RWPE2 (cell line): ENCODE measurements at regions not wholly inside any gene's neighbourhood (a gene's known extent, or its start where the extent isn't known, plus 50 kb on each side); places are given as distances from the start of the nearest gene placed in this dataset.

Experiments
- ATAC-seq: fragments of 200-7000 bp; cut with Tn5 transposase; 3 replicates; pipeline ENCODE4 v1.9.1; 2021; ENCODE audit warnings: low read depth
- DNase-seq: peaks from one replicate; pipeline ENCODE4 v3.0.0-alpha.2; 2020; ENCODE audit warnings: low spot score
- H3K27ac ChIP-seq: fragments of 450-650 bp; 2 replicates; pipeline ENCODE4 v1.5.1; 2017; ENCODE audit warnings: mild to moderate bottlenecking; ENCODE audit not compliant: poor library complexity, severe bottlenecking
- H3K27me3 ChIP-seq: fragments of 250-450 bp; sonication (Bioruptor Pico); 2 replicates; pipeline ENCODE4 v1.5.1; 2021; ENCODE audit warnings: mild to moderate bottlenecking, moderate library complexity; ENCODE audit not compliant: insufficient read depth, poor library complexity, severe bottlenecking
- H3K36me3 ChIP-seq: fragments of 250-450 bp; sonication (Bioruptor Pico); 2 replicates; pipeline ENCODE4 v1.5.1; 2020; ENCODE audit warnings: low read depth, mild to moderate bottlenecking, moderate library complexity
- H3K4me1 ChIP-seq: fragments of 250-450 bp; sonication (Bioruptor Pico); 2 replicates; pipeline ENCODE4 v1.5.1; 2021; ENCODE audit warnings: mild to moderate bottlenecking, moderate library complexity; ENCODE audit not compliant: insufficient read depth, poor library complexity, severe bottlenecking
- H3K4me3 ChIP-seq: fragments of 250-450 bp; sonication (Bioruptor Pico); 2 replicates; pipeline ENCODE4 v1.5.1; 2021; ENCODE audit warnings: mild to moderate bottlenecking, moderate library complexity; ENCODE audit not compliant: severe bottlenecking
- H3K9me3 ChIP-seq: fragments of 250-450 bp; sonication (Bioruptor Pico); 2 replicates; pipeline ENCODE4 v1.5.1; 2021; ENCODE audit warnings: mild to moderate bottlenecking, moderate library complexity; ENCODE audit not compliant: severe bottlenecking
- CTCF ChIP-seq: fragments of 450-650 bp; IDR thresholded peaks from one replicate; pipeline ENCODE4 v1.5.1; 2017; ENCODE audit warnings: mild to moderate bottlenecking, moderate library complexity; ENCODE audit not compliant: poor library complexity, severe bottlenecking

- Histone ChIP-seq H3K27me3 (no peaks in the 10 kb centered on the region), H3K36me3 (no peaks in the 10 kb centered on the region), H3K27ac (no peak overlapping the region), H3K4me3 (no peak overlapping the region), H3K4me1 (no peaks in the 10 kb centered on the region), H3K9me3 (no peaks in the 10 kb centered on the region)
- no peak for ATAC-seq
- no peak for TF ChIP-seq CTCF
- no peak for DNase-seq
Measured at GRCh38 chr6:169893624-169894023, 142.2 kb downstream of the ERMARD start.

- H3K36me3 ChIP-seq = no peaks in the 10 kb centered on the region
- peaks cover 7% of the 10 kb centered on the region for H3K4me1 ChIP-seq
- H3K27ac ChIP-seq = no peak overlapping the region
- H3K27me3 ChIP-seq = no peaks in the 10 kb centered on the region
- H3K9me3 ChIP-seq = no peaks in the 10 kb centered on the region
- no peak overlapping the region for H3K4me3 ChIP-seq
- DNase-seq (no peak), ATAC-seq (no peak)
- TF ChIP-seq CTCF = no peak
Measured at GRCh38 chr6:169891846-169892245, 140.4 kb downstream of the ERMARD start.

GRCh38 chr6:169891421-169891820 lies 140.0 kb downstream of the ERMARD start:
- H3K4me3 ChIP-seq = no peak overlapping the region
- H3K9me3 ChIP-seq = no peaks in the 10 kb centered on the region
- DNase-seq = no peak
- peaks cover 7% of the 10 kb centered on the region for H3K4me1 ChIP-seq
- no peak for TF ChIP-seq CTCF
- no peaks in the 10 kb centered on the region for H3K36me3 ChIP-seq
- no peak for ATAC-seq
- no peaks in the 10 kb centered on the region for H3K27me3 ChIP-seq
- no peak overlapping the region for H3K27ac ChIP-seq

- ATAC-seq = no peak
- no peak for DNase-seq
- Histone ChIP-seq H3K4me1 (peaks cover 7% of the 10 kb centered on the region), H3K36me3 (no peaks in the 10 kb centered on the region), H3K27me3 (no peaks in the 10 kb centered on the region), H3K9me3 (no peaks in the 10 kb centered on the region), H3K27ac (no peak overlapping the region), H3K4me3 (no peak overlapping the region)
- TF ChIP-seq CTCF = no peak
Measured at GRCh38 chr6:169890901-169891300, 139.5 kb downstream of the ERMARD start.

- peaks cover 7% of the 10 kb centered on the region for H3K4me1 ChIP-seq
- ATAC-seq = no peak
- no peak for DNase-seq
- no peak overlapping the region for H3K4me3 ChIP-seq
- TF ChIP-seq CTCF = no peak
- H3K9me3 ChIP-seq = no peaks in the 10 kb centered on the region
- H3K36me3 ChIP-seq = no peaks in the 10 kb centered on the region
- H3K27me3 ChIP-seq = no peaks in the 10 kb centered on the region
- no peak overlapping the region for H3K27ac ChIP-seq
Measured at GRCh38 chr6:169890049-169890448, 138.6 kb downstream of the ERMARD start.
